Left kidney (tissue), 1 donor: ENCODE measurements at regions not wholly inside any gene's neighbourhood (a gene's known extent, or its start where the extent isn't known, plus 50 kb on each side); places are given as distances from the start of the nearest gene placed in this dataset.
A peak's percentile ranks its signal among the peaks of the same experiment; 100 is the strongest.

ENCODE experiments used
- DNase-seq: peaks from one replicate; pipeline ENCODE4 v3.0.0-alpha.2; 2013

DNA sequence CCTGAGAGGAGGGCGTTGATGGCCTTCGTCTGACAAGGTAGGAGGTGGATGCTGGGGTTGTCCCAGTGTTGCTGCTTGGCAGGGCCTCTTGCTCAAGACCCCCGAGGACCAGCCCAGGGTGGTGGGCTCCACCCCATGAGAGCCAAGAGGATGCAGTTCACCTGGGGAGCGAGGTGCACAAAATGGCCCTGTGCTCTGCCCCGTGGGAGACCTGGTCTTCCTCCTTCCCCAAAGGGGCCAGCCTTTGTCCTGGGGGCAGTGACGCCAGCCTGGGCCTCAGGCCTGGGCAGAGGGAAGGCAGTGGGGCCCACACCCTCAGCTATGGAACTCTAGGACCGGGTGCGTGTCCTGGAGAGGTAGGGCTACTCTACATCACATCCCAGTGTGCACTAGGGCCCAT, 1233.3 kb downstream of the TBC1D22A start:
- no peak for DNase-seq

DNA sequence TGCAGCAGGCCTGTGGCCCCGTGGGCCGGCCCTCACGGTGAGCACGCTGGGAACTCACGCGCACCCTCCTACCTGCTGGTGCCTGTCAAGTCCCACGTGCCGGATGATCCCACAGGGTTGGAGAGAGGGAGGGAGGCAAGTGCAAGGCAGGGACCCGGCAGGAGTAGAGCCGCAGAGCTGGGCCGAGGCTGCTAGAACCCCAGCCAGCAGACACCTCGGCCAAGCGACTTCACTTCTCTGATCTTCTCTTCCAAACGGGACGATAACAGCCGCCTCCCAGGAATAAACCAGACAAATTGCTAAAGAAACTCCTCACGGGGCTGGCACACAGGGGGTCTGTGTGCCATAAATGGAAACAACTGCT, 1232.8 kb downstream of the TBC1D22A start:
- no peak for DNase-seq

DNA sequence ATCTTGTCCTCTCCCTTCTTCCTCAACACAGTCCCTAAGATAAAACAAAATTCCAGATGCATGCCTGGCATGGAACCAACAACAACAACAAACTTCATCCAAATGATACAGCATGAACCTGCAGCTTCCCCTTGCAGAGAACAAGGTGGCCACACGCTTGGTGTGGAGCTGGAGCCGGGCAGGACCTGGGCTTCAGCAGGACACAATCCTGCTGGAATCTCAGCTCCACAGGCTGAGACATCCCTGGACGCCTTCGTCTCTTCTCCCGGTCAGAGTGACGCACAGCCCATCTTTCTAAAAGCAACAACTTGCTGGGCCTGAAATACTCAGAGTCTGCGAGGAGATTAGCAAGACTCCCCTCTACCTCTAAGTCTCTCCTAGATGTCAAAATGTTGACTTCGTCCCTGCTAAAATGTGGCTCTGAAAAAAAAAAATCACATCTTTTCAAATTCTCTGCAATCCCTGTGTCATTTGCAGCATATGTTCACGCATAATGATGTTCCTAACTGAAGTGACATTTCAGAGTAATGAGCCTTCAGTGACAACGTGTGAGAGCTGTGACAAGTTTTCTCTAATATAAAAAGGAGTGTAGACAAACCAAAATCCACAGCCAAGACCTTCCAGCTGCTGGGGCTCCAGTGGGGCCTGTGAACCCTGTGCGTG, 1232.3 kb downstream of the TBC1D22A start:
- DNase-seq = no peak

DNA sequence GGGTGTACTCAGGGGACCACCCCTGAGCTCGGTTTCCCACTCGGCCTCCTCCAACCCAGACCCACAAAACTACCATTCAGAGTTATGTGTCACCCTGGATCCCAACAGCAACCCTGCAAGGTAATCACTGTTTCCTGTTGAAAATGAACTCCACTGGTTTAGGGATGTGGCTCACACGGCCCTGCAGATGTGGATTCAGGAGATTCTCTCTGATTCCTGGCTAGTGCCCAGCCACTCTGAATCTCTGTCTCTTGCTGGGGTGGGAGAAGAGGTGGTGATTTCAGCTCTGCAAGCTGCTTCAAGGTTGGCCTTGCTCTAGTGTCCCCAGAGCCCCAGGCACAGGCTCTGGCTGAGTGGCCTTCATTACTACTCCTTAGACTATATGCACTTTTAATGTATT, 1231.6 kb downstream of the TBC1D22A start:
- no peak for DNase-seq

DNA sequence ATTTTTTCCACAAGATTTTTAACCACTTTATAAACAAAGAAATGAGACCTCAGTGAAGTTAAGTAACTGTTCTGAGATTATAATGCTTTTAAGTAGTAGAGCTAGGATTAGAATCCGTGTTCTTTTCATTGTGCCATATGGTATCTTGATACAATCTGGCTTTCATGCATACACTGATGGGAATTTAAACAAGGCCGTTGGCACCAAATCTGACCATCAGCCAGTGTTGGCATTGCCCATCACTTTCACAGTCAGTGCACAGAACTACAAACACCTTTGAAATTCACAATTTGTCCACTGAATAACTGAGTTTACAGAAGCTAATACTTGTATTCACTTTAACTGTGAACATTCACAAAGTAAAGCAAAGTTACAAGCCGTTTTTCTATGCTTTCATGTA, 1228.0 kb downstream of the TBC1D22A start:
- DNase-seq = no peak

DNA sequence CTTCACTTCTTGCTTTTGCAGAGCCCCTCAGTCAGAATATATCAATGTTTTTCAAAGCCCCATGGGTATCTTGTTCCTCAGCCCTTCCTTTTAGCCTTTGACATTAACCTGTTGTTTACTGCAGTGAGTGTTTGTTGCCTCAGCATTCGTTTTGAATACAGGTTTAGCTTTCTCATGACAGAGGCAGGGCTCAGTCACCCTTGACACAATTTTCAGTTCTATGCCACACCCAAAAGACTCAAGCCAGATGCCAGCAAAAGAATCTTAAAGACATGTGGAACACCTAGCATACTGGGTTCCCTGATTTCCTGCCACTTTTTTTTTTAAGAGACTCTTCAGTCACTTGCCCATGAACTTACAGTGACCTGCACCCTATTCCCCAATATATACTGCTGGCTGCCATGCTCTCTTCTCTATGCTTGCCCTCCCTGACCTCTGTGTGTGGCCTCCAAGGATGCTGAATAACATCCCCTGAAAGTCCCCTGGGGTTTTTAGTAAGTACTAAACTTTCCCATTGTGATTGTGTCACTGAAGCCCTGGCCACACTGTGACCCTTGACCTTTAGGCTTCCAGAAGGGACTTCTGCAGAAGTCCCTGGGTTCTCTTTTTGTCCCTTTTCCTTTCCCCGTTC, 1225.5 kb downstream of the TBC1D22A start:
- no peak for DNase-seq

DNA sequence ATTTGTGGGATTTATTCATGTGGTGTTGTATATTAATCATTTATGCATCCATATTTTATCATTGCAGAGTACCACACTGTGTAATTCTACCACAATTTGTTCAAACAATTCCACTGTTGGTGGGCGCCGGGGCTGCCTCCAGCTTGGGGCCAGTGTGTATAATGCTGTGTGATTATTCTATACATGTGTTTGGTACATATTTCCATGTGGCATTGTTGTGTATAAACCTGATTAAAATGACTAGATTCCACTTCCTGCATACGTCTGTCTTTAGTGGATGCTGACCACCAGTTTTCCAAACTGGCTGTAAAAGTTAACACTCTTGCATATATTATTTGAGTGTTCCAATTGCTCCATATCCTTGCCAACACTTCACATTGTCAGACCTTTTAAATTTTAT, 1213.8 kb downstream of the TBC1D22A start:
- no peak for DNase-seq

DNA sequence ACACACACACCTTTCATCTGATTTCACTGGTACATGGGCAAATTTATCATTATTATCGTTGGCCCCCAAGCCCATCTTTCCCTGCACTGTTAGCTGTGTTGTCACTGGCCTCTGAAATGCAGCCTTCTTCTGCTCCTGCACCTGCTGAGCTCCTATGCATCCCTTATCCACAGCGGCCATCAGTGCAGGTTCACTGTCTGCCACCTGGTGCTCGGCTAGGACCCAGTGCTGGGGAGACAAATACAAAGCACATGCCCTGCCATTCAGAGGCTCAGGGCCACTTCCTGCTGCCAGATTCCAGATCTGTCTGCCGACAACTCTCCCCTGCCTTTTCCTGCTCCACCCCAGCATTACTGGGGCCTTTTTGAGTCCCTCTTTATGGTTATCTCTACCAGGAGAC, 1205.4 kb downstream of the TBC1D22A start:
- DNase-seq = no peak

DNA sequence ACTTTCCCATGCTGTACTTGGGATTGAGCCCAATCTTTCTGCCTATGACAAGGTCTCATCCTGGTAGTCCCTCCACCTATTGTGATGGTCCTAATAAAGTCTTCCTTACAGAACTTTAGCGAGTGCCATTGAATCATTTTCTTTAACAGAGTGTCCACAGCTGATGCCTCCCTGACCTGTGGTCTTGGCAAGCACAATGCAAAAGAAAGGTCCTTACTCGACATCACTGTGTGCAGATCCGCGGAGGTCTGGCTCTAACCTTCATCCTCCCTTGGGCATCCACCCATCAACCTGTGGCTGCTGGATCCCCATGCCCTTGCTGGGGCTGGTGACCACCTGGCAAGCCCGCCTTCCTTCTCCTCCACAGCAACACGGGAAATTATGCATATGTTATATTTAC, 1203.9 kb downstream of the TBC1D22A start:
- DNase-seq = no peak

DNA sequence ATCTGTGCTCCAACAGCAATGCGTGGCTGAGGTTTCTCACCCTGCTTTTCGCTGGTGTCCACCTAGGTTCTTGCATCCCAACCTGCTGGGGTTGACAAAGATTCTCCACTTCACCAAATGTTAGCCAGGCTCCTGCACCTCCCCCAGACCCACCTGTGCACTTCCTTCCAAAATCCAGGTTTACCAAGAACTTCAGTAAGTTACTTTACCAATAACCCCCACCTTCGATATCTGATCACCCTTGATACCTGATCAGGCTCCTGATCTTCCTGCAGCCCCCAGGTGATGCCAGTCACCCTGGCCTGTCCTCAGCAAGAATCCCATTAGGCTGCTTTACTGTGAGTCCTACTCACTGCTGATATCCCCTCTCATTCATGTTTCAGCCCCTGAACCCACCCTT, 1203.4 kb downstream of the TBC1D22A start:
- DNase-seq = no peak

DNA sequence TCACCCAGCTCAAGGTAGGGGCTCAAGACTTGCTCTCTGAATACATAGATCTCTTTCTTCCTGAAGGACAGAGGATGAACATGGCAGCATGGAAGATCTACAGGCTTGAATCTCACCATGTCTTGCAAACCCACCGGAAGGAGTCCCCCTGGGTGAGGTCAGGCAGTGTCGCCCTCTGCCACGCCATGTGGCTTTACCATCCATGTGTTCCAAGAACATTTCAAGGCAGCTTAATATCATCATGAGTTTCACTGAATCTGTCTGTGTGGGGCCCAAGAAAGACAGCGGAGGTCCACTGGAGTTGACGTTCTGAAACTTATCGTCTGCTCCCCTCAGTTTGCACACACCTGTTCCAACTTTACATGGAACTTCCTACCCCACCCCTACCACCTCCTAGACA, 1202.6 kb downstream of the TBC1D22A start:
- no peak for DNase-seq

DNA sequence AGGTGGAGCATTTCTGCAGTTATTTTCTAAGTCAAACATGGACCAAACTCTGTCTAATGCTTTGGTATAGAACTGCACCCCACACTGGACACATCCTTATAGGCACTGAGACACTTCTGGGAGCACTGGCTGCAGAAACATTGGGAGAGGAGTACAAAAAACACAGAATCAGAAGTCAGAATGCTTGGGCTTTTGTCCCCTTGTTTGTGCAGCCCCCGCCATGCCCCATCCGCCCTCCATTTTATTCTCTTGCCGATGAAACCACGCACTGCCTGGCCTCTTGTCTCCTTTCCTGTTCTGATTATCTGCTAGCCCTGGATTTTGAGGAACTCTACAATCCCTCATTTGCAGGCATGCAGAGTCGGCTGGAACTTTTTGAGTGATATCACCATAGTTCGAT, 1201.2 kb downstream of the TBC1D22A start:
- no peak for DNase-seq

DNA sequence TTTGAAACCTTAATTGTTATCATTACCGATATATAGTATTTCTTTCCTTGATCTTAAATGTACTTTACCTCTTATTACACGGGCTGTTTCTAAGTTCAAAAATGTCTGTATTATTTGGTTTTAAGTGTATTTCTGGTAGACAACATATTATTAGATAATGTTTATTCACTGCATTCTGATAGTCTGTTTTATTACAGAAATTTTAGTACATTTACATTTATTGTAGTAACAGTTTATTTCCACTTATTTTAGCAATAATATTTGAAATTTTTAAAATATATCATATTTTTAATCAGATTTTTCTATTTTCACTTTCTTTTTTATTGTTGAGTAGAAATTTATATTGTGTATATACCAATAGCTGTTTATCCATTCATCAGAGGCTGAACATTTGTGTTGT, 1195.2 kb downstream of the TBC1D22A start:
- no peak for DNase-seq

DNA sequence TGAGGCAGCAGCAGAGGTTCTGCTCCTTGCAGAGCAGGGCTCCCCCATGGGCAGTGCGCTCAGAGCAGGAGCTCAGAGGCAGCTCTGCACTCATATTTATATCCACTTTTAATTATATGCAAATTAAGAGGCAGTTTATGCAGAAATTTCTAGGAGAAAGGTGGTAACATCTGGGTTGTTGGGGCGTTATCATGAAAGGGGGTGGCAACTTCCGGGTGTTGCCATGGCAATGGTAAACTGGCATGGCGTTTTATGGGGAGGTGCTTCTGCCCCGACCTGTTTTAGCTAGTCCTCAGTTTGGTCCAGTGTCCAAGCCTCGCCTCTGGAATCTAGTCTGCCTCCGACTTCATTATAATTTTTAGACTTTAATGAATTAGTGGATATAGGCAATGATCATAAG, 1191.7 kb downstream of the TBC1D22A start:
- no peak for DNase-seq

DNA sequence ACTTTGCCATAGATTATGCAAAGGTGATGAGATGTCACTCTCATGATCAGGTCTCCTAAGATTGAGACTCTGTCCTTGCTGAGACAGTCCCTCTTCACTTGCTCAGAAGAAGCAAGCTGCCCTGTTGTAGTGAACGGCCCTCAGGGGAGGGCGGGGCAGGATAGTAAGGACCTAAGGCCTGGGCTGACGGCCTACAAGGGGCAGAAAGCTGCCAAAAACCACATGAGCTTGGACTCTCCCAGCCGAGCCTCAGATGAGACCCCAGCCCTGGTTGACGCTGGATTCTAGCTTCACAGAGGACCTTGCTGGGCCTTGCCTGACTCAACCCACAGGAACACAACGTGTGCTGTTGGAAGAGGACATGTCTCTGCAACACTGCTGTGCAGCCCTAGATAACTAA, 1182.5 kb downstream of the TBC1D22A start:
- DNase-seq = no peak

DNA sequence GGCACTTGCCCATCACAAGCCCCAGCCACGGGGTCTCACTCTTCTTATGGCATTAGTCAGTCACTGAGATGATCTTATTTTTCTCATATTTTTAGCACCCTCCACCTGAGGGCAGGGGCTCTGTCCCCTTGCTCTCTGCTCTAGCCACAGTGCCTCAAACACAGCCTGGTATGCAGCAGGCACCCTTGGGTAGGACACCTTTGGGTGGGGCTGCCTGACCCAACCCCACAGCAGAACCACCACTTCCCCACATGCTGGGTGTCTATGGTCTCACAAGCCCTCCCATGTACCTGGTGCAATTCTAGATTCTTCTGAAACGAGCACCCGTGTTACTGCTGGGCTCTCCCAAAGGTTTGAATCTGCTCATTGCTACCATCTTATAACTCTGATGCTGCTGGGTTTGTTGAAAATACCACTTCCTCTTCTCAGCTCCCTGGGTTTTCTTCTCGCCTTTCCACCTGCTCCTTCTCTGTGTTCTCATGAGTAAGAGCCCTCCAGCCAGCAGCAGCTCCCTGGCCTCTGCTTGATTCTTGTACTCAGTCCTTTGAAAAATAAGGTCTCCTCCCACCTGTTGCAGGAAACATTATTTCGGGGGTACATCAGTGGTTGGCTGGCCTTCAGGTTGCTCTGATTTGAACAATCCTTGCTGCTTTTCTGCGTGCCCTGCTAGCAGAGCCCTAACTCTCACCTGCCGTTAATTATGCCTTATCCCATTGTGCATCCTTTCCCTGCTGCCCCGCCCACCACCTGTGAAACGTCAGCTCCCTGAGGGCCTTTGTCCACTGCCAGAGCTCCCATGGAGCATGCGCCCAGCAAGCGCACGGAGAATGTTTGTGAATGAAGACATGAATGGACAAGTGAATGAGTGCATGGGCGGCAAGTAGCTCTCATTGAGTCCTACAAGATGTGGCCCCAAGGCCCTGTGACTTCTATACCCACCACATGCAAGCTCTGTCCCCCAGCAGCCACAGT, 1181.6 kb downstream of the TBC1D22A start:
- DNase-seq = no peak

DNA sequence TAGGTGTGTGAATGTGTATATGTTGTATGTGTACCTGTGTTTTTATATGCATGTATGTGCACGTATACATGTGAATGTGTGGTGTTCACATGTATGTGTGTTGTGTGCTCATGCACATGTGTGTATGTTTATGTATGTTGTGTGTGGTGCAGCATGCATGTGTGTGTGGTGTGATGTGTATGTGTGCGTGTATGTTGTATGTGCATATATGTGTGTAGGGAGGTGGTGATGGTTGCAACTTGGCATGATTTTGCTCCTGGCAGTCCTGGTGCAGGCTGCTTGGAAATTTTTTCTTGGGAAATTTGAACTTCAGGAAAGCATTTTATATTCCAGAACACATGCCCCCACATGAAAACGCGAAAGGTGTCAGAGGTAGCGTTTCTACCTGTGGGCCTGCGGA, 1177.8 kb downstream of the TBC1D22A start:
- DNase-seq = no peak

DNA sequence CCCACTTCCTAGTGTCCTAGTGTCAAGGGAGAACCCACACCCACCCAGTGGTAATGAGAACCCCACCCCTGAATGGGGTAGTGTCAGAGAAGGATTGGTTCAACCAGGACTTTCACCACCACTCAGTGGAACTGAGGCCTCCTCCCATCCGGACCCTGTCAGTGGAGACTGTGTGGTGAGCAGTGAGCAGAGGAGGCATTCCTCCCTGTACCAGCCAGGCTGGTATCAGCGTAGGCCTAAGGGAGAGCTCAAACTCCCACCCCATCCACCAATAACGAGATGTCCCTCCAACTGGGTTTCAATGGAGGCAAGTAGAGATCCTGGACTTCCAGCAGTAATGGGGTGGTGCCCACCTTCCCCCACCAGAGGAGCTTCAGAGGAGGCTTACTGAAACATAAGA, 1171.4 kb downstream of the TBC1D22A start:
- DNase-seq = no peak

DNA sequence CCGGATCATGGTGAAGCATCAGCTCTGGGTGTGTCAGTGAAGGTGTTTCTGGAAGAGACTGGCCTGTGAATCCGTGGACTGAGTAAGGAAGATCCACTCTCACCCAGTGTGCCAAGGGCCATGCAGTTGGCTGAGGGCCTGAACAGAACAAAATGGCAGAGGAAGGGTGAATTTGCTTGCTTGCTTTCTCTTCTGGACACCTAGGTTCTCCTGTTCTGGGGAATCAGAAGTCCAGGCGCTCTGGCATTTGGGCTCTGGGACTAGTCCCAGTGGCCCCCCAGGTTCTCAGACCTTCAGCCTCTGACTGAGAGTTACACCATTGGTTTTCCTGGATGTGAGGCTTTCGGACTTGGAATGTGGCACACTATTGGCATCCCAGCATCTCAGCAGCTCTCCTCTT, 1170.8 kb downstream of the TBC1D22A start:
- DNase-seq = no peak

DNA sequence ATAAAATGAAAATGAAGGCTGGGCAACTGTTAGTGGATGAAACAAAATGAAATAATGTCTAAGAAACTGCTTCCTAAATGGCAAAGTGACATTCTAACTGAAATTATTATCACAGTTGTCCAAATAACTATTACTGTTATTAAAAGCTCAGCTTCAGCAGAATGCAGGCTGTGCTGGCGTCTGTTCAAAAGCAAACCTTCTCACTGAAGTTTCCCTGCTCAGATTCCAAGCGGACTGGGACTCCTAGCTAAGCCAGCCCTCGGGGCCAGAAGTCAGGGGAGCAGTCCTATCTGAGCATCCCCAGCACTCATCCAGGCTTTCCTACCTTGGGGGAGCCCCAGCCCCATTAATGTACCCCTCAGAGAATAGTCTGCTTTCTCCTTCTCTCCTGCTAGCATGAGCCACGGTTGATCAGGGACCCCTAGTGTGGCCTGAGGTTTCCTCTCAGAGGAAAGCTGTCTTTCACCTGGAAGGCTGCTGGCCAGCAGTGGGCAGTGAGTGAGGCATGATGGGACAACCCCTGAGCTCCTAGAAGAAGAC, 1167.3 kb downstream of the TBC1D22A start:
- no peak for DNase-seq

DNA sequence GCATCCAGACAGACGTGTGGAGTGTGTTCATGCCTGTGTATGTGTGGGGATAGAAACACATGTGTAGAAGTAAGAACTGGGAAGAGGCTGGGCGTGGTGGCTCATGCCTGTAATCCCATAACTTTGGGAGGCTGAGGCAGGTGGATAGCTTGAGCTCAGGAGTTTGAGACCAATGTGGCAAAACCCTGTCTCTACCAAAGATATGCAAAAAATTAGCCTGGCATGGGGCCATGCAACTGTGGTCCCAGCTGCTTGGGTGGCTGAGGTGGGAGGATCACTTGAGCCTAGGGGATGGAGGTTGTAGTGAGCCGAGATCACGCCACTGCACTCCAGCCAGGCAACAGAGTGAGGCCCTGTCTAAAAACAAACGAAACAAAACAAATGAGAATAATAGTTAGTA, 1166.6 kb downstream of the TBC1D22A start:
- no peak for DNase-seq

DNA sequence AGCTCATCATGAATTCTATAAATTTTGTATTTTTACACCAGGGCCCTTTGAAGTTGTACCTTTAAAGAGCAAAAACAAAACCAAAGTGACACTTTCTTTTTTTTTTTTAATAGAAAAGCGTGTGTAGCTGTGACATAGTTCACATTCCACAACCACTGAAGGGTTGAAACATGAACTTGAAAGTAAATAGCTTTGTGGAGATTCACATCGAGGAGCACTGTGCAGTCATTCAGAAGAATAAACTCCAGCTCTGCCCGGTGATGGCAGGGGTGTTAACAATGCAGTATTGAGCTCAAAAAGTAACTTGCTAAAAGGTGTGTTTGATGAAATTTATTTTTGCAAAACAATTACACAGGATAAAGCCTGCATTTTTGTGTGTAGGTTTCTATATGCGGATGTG, 1166.2 kb downstream of the TBC1D22A start:
- DNase-seq = peak; percentile 64

DNA sequence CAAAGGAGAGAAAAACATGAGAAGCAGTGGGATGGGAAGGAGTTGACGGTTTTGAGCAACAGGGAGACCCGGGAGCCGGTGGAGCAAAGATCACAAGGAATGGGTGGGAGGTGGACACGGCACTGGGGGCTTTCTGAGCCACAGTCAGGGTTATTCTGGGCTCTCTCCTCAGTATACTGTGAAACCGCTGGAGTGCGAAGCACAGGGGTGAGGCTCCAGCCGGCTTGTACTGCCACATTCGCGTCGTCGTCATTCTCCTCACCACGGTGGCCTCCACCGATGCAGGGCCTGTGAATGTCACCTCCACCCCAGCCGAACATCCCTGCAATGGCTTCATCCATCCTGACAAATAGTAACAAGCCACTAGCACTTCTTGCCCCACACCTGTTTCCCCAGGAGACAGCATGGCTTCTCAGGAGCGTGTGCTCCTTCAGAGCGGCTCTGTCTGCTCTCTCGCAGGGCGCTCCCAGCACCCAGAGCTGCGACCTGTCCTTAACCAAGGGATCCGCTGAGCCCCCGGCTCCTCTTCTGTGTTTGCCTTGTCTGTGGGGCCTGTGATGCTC, 1165.3 kb downstream of the TBC1D22A start:
- DNase-seq = no peak
